Endothelial cell (in vitro differentiated cells): ENCODE measurements at regions not wholly inside any gene's neighbourhood (a gene's known extent, or its start where the extent isn't known, plus 50 kb on each side); places are given as distances from the start of the nearest gene placed in this dataset.

Experiments
- DNase-seq: peaks from one replicate; pipeline ENCODE4 v3.0.0; 2021; ENCODE audit warnings: low spot score
- H3K27ac Mint-ChIP-seq: one replicate; pipeline ENCODE4 v1.8.0; 2021; ENCODE audit warnings: mixed read lengths, inconsistent platforms; ENCODE audit not compliant: unreplicated experiment
- H3K27me3 Mint-ChIP-seq: one replicate; pipeline ENCODE4 v1.8.0; 2021; ENCODE audit warnings: mild to moderate bottlenecking, moderate library complexity, mixed read lengths, inconsistent platforms; ENCODE audit not compliant: unreplicated experiment
- H3K36me3 Mint-ChIP-seq: one replicate; pipeline ENCODE4 v1.8.0; 2021; ENCODE audit warnings: mild to moderate bottlenecking, low read depth, mixed read lengths, inconsistent platforms; ENCODE audit not compliant: unreplicated experiment
- H3K4me1 Mint-ChIP-seq: one replicate; pipeline ENCODE4 v1.8.0; 2021; ENCODE audit warnings: mild to moderate bottlenecking, mixed read lengths, inconsistent platforms; ENCODE audit not compliant: unreplicated experiment
- H3K4me3 Mint-ChIP-seq: one replicate; pipeline ENCODE4 v1.8.0; 2021; ENCODE audit warnings: mild to moderate bottlenecking, mixed read lengths, inconsistent platforms; ENCODE audit not compliant: unreplicated experiment
- H3K9me3 Mint-ChIP-seq: one replicate; pipeline ENCODE4 v1.8.0; 2021; ENCODE audit warnings: mixed read lengths, inconsistent platforms; ENCODE audit not compliant: unreplicated experiment
- CTCF ChIP-seq: fragments of 200-600 bp; sonication (generic); IDR thresholded peaks from one replicate; pipeline ENCODE4 v1.5.0; 2021; ENCODE audit warnings: antibody characterized with exemption; ENCODE audit not compliant: unreplicated experiment

GRCh38 chr1:84083307-84083706, 60.8 kb upstream of the PRKACB start:
- H3K4me1 Mint-ChIP-seq = peaks cover 6% of the 10 kb centered on the region
- no peaks in the 10 kb centered on the region for H3K36me3 Mint-ChIP-seq
- H3K4me3 Mint-ChIP-seq = no peak overlapping the region
- H3K27ac Mint-ChIP-seq = no peak overlapping the region
- TF ChIP-seq CTCF = no peak
- H3K27me3 Mint-ChIP-seq = peaks cover 4% of the 10 kb centered on the region
- DNase-seq = no peak
- no peaks in the 10 kb centered on the region for H3K9me3 Mint-ChIP-seq

GRCh38 chr1:84078842-84079202, 65.2 kb upstream of the PRKACB start:
- H3K36me3 Mint-ChIP-seq = peaks cover 6% of the 10 kb centered on the region
- H3K4me3 Mint-ChIP-seq = peak overlapping the region; percentile 91
- no peaks in the 10 kb centered on the region for H3K9me3 Mint-ChIP-seq
- TF ChIP-seq CTCF = no peak
- H3K27me3 Mint-ChIP-seq = peaks cover 10% of the 10 kb centered on the region
- H3K4me1 Mint-ChIP-seq = peaks cover 12% of the 10 kb centered on the region
- DNase-seq = no peak
- peak overlapping the region; percentile 45 for H3K27ac Mint-ChIP-seq

GRCh38 chr1:84078108-84078841, 65.8 kb upstream of the PRKACB start:
- H3K27me3 Mint-ChIP-seq = peaks cover 10% of the 10 kb centered on the region
- peaks cover 6% of the 10 kb centered on the region for H3K36me3 Mint-ChIP-seq
- peak overlapping the region; percentile 45 for H3K27ac Mint-ChIP-seq
- no peaks in the 10 kb centered on the region for H3K9me3 Mint-ChIP-seq
- peak; percentile 28 for DNase-seq
- H3K4me3 Mint-ChIP-seq = peak overlapping the region; percentile 91
- no peak for TF ChIP-seq CTCF
- H3K4me1 Mint-ChIP-seq = peaks cover 12% of the 10 kb centered on the region

- Mint-ChIP-seq H3K9me3 (no peaks in the 10 kb centered on the region), H3K36me3 (peaks cover 6% of the 10 kb centered on the region), H3K4me3 (peak overlapping the region; percentile 94), H3K4me1 (peaks cover 12% of the 10 kb centered on the region), H3K27me3 (peaks cover 10% of the 10 kb centered on the region), H3K27ac (peak overlapping the region; percentile 44)
- peak; percentile 78 for DNase-seq
- TF ChIP-seq CTCF = no peak
Observed at GRCh38 chr1:84077476-84078107, 66.5 kb upstream of the PRKACB start.

GRCh38 chr1:84073266-84073665, 70.8 kb upstream of the PRKACB start:
- no peak overlapping the region for H3K27ac Mint-ChIP-seq
- TF ChIP-seq CTCF = no peak
- H3K4me3 Mint-ChIP-seq = no peak overlapping the region
- DNase-seq = no peak
- H3K27me3 Mint-ChIP-seq = peaks cover 5% of the 10 kb centered on the region
- H3K36me3 Mint-ChIP-seq = peaks cover 6% of the 10 kb centered on the region
- H3K9me3 Mint-ChIP-seq = peaks cover 4% of the 10 kb centered on the region
- H3K4me1 Mint-ChIP-seq = peaks cover 6% of the 10 kb centered on the region
